ENCODE measurements at regions not wholly inside any gene's neighbourhood (a gene's known extent, or its start where the extent isn't known, plus 50 kb on each side); places are given as distances from the start of the nearest gene placed in this dataset.

DNA sequence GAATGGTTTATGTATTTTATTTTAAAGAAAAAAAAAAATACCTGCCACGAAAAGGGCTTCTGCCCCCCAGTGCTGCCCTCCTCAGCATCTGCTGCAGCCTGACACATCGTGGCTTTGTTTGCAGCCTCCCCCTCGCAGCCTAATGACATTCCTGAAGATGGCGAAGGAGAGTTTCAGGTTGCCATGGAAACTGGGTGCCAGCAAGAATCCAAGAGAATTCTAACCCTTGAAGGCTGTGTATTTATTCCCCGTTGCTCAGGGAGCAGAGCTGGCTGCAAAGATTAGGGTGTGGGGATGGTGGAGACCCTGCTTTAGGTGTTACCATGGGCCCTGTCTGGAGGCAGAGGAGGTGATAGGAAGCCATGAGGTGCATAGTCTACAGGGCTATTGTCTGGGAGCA is 126.6 kb downstream of the NSG2 start:
- Histone ChIP-seq H3K27ac (no peak overlapping the region), H3K9me3 (peaks cover 0 to 12% (median 0%) of the 10 kb centered on the region in 3 donors), H3K36me3 (no peaks in the 10 kb centered on the region), H3K4me3 (no peak overlapping the region), H3K27me3 (peaks cover 19% of the 10 kb centered on the region), H3K4me1 (no peaks in the 10 kb centered on the region)
- no peak for ATAC-seq
- 10 to 19% methylated on average over 4 to 5 of the region's 5 CpGs for WGBS, 2 donors (ENCODE audit: low coverage in 1 of 2)
- TF ChIP-seq, protein P1, sequence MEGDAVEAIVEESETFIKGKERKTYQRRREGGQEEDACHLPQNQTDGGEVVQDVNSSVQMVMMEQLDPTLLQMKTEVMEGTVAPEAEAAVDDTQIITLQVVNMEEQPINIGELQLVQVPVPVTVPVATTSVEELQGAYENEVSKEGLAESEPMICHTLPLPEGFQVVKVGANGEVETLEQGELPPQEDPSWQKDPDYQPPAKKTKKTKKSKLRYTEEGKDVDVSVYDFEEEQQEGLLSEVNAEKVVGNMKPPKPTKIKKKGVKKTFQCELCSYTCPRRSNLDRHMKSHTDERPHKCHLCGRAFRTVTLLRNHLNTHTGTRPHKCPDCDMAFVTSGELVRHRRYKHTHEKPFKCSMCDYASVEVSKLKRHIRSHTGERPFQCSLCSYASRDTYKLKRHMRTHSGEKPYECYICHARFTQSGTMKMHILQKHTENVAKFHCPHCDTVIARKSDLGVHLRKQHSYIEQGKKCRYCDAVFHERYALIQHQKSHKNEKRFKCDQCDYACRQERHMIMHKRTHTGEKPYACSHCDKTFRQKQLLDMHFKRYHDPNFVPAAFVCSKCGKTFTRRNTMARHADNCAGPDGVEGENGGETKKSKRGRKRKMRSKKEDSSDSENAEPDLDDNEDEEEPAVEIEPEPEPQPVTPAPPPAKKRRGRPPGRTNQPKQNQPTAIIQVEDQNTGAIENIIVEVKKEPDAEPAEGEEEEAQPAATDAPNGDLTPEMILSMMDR (IDR thresholded peaks at IDR 0.05): no peak
- TF ChIP-seq POLR2AphosphoS5 (IDR thresholded peaks at IDR 0.05) (no peak), POLR2A (IDR thresholded peaks at IDR 0.05) (no peak), EP300 (IDR thresholded peaks at IDR 0.05) (no peak)

- peaks cover 0 to 12% (median 0%) of the 10 kb centered on the region in 3 donors for H3K9me3 ChIP-seq
- TF ChIP-seq, protein P1 (IDR thresholded peaks at IDR 0.05): no peak
- TF ChIP-seq POLR2A (IDR thresholded peaks at IDR 0.05): no peak
- H3K36me3 ChIP-seq: no peaks in the 10 kb centered on the region
- H3K27ac ChIP-seq: no peak overlapping the region
- ATAC-seq: no peak
- WGBS, 2 donors (ENCODE audit: low coverage in 1 of 2): 22 to 36% methylated on average over 1 to 3 of the region's 4 CpGs
- H3K4me1 ChIP-seq: no peaks in the 10 kb centered on the region
- H3K4me3 ChIP-seq: no peak overlapping the region
- H3K27me3 ChIP-seq: peaks cover 22% of the 10 kb centered on the region
These were observed 127.1 kb downstream of the NSG2 start for GRCh38 chr5:174172566-174172965.

DNA sequence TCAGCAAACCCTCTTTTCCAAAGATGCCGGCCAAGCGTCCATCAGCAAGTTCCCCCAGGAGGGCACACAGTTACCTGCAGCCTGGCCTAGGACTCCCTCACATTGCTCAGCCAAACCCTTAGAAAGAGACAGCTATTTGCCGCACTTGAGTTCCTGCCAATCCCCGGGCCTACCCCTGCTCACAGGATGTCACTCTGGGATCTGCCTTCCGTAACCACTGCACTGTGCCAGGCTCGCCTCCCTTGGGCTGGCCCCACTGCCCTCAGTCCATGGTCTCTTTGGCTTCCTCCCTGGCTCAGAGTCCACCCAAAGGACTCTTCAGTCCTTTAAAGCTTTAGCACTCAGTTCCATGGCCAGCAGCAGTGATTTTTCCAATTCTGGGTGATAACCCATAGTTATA is 128.3 kb downstream of the NSG2 start:
- Histone ChIP-seq H3K9me3 (peaks cover 0 to 8% (median 0%) of the 10 kb centered on the region in 3 donors), H3K27me3 (peaks cover 26% of the 10 kb centered on the region), H3K4me1 (no peaks in the 10 kb centered on the region), H3K27ac (no peak overlapping the region), H3K36me3 (no peaks in the 10 kb centered on the region), H3K4me3 (no peak overlapping the region)
- TF ChIP-seq POLR2A (IDR thresholded peaks at IDR 0.05) (no peak), EP300 (IDR thresholded peaks at IDR 0.05) (no peak), POLR2AphosphoS5 (IDR thresholded peaks at IDR 0.05) (no peak)
- TF ChIP-seq, protein P1 (IDR thresholded peaks at IDR 0.05): no peak
- ATAC-seq: no peak
- WGBS, 2 donors (ENCODE audit: low coverage in 1 of 2): 100% methylated on average over 2 of the region's 6 CpGs; no CpG with 5 or more reads in 1 of the 2 donors

GRCh38 chr5:174175716-174176268 is 130.3 kb downstream of the NSG2 start:
- peaks cover 0 to 7% (median 0%) of the 10 kb centered on the region in 3 donors for H3K9me3 ChIP-seq
- ATAC-seq: no peak
- no peaks in the 10 kb centered on the region for H3K4me1 ChIP-seq
- no peak overlapping the region for H3K4me3 ChIP-seq
- no peak overlapping the region for H3K27ac ChIP-seq
- TF ChIP-seq EP300 (IDR thresholded peaks at IDR 0.05) (no peak), POLR2AphosphoS5 (IDR thresholded peaks at IDR 0.05) (no peak), POLR2A (IDR thresholded peaks at IDR 0.05) (no peak)
- TF ChIP-seq, protein P1 (IDR thresholded peaks at IDR 0.05): no peak
- H3K27me3 ChIP-seq: peaks cover 26% of the 10 kb centered on the region
- H3K36me3 ChIP-seq: no peaks in the 10 kb centered on the region
- WGBS, 2 donors (ENCODE audit: low coverage in 1 of 2): 21 to 58% methylated on average over 8 to 9 of the region's 12 CpGs

- H3K36me3 ChIP-seq: no peaks in the 10 kb centered on the region
- H3K4me1 ChIP-seq: no peaks in the 10 kb centered on the region
- H3K27ac ChIP-seq: no peak overlapping the region
- 90% methylated on average over 4 of the region's 5 CpGs; no CpG with 5 or more reads in 1 of the 2 donors for WGBS, 2 donors (ENCODE audit: low coverage in 1 of 2)
- TF ChIP-seq POLR2A (IDR thresholded peaks at IDR 0.05) (no peak), POLR2AphosphoS5 (IDR thresholded peaks at IDR 0.05) (no peak), EP300 (IDR thresholded peaks at IDR 0.05) (no peak)
- TF ChIP-seq, protein P1 (IDR thresholded peaks at IDR 0.05): no peak
- no peak for ATAC-seq
- H3K9me3 ChIP-seq: peaks cover 0 to 7% (median 0%) of the 10 kb centered on the region in 3 donors
- peaks cover 26% of the 10 kb centered on the region for H3K27me3 ChIP-seq
- H3K4me3 ChIP-seq: no peak overlapping the region
These were observed 131.0 kb downstream of the NSG2 start for GRCh38 chr5:174176511-174176910.

All from gastroesophageal sphincter (tissue), 4 donors.